GM12864 (cell line): ENCODE measurements at regions not wholly inside any gene's neighbourhood (a gene's known extent, or its start where the extent isn't known, plus 50 kb on each side); places are given as distances from the start of the nearest gene placed in this dataset.
"Not testable (repeated sequence)": the region's sequence is repeated elsewhere in the genome, so short reads cannot be mapped to it uniquely, and the experiment has no call there.

Source experiments
- DNase-seq: peaks from one replicate; pipeline ENCODE4 v3.0.0-alpha.2; 2011; ENCODE audit warnings: low read depth
- H3K4me3 ChIP-seq: 2 replicates; pipeline ENCODE4 v1.5.1; 2011; ENCODE audit warnings: mild to moderate bottlenecking, low read depth, low read length, control low read depth
- CTCF ChIP-seq: IDR thresholded peaks from 2 replicates; pipeline ENCODE4 v1.5.1; 2011; ENCODE audit warnings: low read depth, mild to moderate bottlenecking, moderate library complexity, low read length, control low read depth, inconsistent platforms; ENCODE audit errors: missing control alignments

GRCh38 chr15:70589221-70589620 is 174.1 kb downstream of the UACA start:
- no peak for TF ChIP-seq CTCF
- DNase-seq, result no peak
- no peak overlapping the region for H3K4me3 ChIP-seq

- no peak for DNase-seq
- H3K4me3 ChIP-seq, result no peak overlapping the region
Observed at GRCh38 chr15:70588613-70589012, 174.7 kb downstream of the UACA start.

GRCh38 chr15:70587896-70588567 is 175.3 kb downstream of the UACA start:
- DNase-seq, result no peak
- no peak overlapping the region for H3K4me3 ChIP-seq
- TF ChIP-seq CTCF, result no peak

More at GRCh38 chr15:70588613-70589012, 174.7 kb downstream of the UACA start:
- TF ChIP-seq CTCF, result no peak

- not testable (repeated sequence) for DNase-seq, H3K4me3 ChIP-seq
Observed at GRCh38 chr15:70587012-70587634, 176.2 kb downstream of the UACA start.

GRCh38 chr15:70586241-70586640 is 177.1 kb downstream of the UACA start:
- DNase-seq, result no peak
- TF ChIP-seq CTCF, result no peak
- H3K4me3 ChIP-seq, result no peak overlapping the region

GRCh38 chr15:70585707-70586034 is 177.7 kb downstream of the UACA start:
- no peak for TF ChIP-seq CTCF
- no peak for DNase-seq
- H3K4me3 ChIP-seq, result no peak overlapping the region

- TF ChIP-seq CTCF, result peak; percentile 27
- DNase-seq, result no peak
- H3K4me3 ChIP-seq, result no peak overlapping the region
Observed at GRCh38 chr15:70584838-70585706, 178.3 kb downstream of the UACA start.
